ENCODE measurements at regions not wholly inside any gene's neighbourhood (a gene's known extent, or its start where the extent isn't known, plus 50 kb on each side); places are given as distances from the start of the nearest gene placed in this dataset.

GRCh38 chr19:31598730-31599238 lies 249.5 kb upstream of the TSHZ3 start:
- H3K27ac ChIP-seq (ENCODE audit: low read depth, low read length) = no peak overlapping the region
- no peak overlapping the region for H3K4me3 ChIP-seq (ENCODE audit: low read depth, low read length)
- H2AFZ ChIP-seq (ENCODE audit: low read length, unreplicated experiment) = no peak overlapping the region
- no peaks in the 10 kb centered on the region for H3K4me1 ChIP-seq (ENCODE audit: control insufficient read depth, insufficient read depth, low read length, unreplicated experiment)
- no peaks in the 10 kb centered on the region for H3K27me3 ChIP-seq (ENCODE audit: insufficient read depth, low read length)
- no peaks in the 10 kb centered on the region for H3K79me2 ChIP-seq (ENCODE audit: control insufficient read depth, insufficient read depth, low read length, unreplicated experiment)
- H3K36me3 ChIP-seq (ENCODE audit: insufficient read depth, low read length) = no peaks in the 10 kb centered on the region

GRCh38 chr19:31600731-31601295 lies 251.6 kb upstream of the TSHZ3 start:
- Histone ChIP-seq H3K79me2 (ENCODE audit: control insufficient read depth, insufficient read depth, low read length, unreplicated experiment) (no peaks in the 10 kb centered on the region), H3K4me1 (ENCODE audit: control insufficient read depth, insufficient read depth, low read length, unreplicated experiment) (no peaks in the 10 kb centered on the region), H3K27me3 (ENCODE audit: insufficient read depth, low read length) (no peaks in the 10 kb centered on the region), H2AFZ (ENCODE audit: low read length, unreplicated experiment) (no peak overlapping the region), H3K27ac (ENCODE audit: low read depth, low read length) (no peak overlapping the region), H3K4me3 (ENCODE audit: low read depth, low read length) (no peak overlapping the region), H3K36me3 (ENCODE audit: insufficient read depth, low read length) (no peaks in the 10 kb centered on the region)

GRCh38 chr19:31601855-31602254 lies 252.6 kb upstream of the TSHZ3 start:
- H3K4me3 ChIP-seq (ENCODE audit: low read depth, low read length) = no peak overlapping the region
- H3K27ac ChIP-seq (ENCODE audit: low read depth, low read length) = no peak overlapping the region
- no peaks in the 10 kb centered on the region for H3K36me3 ChIP-seq (ENCODE audit: insufficient read depth, low read length)
- H2AFZ ChIP-seq (ENCODE audit: low read length, unreplicated experiment) = no peak overlapping the region
- H3K79me2 ChIP-seq (ENCODE audit: control insufficient read depth, insufficient read depth, low read length, unreplicated experiment) = no peaks in the 10 kb centered on the region
- H3K27me3 ChIP-seq (ENCODE audit: insufficient read depth, low read length) = no peaks in the 10 kb centered on the region
- no peaks in the 10 kb centered on the region for H3K4me1 ChIP-seq (ENCODE audit: control insufficient read depth, insufficient read depth, low read length, unreplicated experiment)

- Histone ChIP-seq H3K36me3 (ENCODE audit: insufficient read depth, low read length) (no peaks in the 10 kb centered on the region), H3K27me3 (ENCODE audit: insufficient read depth, low read length) (no peaks in the 10 kb centered on the region)
Measured at GRCh38 chr19:31602548-31602947, 253.3 kb upstream of the TSHZ3 start.

GRCh38 chr19:31604493-31605040 lies 255.3 kb upstream of the TSHZ3 start:
- Histone ChIP-seq H3K79me2 (ENCODE audit: control insufficient read depth, insufficient read depth, low read length, unreplicated experiment) (no peaks in the 10 kb centered on the region), H3K27me3 (ENCODE audit: insufficient read depth, low read length) (no peaks in the 10 kb centered on the region), H3K4me1 (ENCODE audit: control insufficient read depth, insufficient read depth, low read length, unreplicated experiment) (no peaks in the 10 kb centered on the region), H3K27ac (ENCODE audit: low read depth, low read length) (no peak overlapping the region), H2AFZ (ENCODE audit: low read length, unreplicated experiment) (no peak overlapping the region), H3K36me3 (ENCODE audit: insufficient read depth, low read length) (no peaks in the 10 kb centered on the region), H3K4me3 (ENCODE audit: low read depth, low read length) (no peak overlapping the region)

More at GRCh38 chr19:31602548-31602947, 253.3 kb upstream of the TSHZ3 start:
- Histone ChIP-seq H2AFZ (ENCODE audit: low read length, unreplicated experiment) (no peak overlapping the region), H3K4me1 (ENCODE audit: control insufficient read depth, insufficient read depth, low read length, unreplicated experiment) (no peaks in the 10 kb centered on the region), H3K79me2 (ENCODE audit: control insufficient read depth, insufficient read depth, low read length, unreplicated experiment) (no peaks in the 10 kb centered on the region), H3K4me3 (ENCODE audit: low read depth, low read length) (no peak overlapping the region), H3K27ac (ENCODE audit: low read depth, low read length) (no peak overlapping the region)

- Histone ChIP-seq H3K79me2 (ENCODE audit: control insufficient read depth, insufficient read depth, low read length, unreplicated experiment) (no peaks in the 10 kb centered on the region), H3K27me3 (ENCODE audit: insufficient read depth, low read length) (no peaks in the 10 kb centered on the region), H3K4me3 (ENCODE audit: low read depth, low read length) (no peak overlapping the region), H2AFZ (ENCODE audit: low read length, unreplicated experiment) (no peak overlapping the region), H3K4me1 (ENCODE audit: control insufficient read depth, insufficient read depth, low read length, unreplicated experiment) (no peaks in the 10 kb centered on the region), H3K36me3 (ENCODE audit: insufficient read depth, low read length) (no peaks in the 10 kb centered on the region), H3K27ac (ENCODE audit: low read depth, low read length) (no peak overlapping the region)
Measured at GRCh38 chr19:31610018-31610417, 260.8 kb upstream of the TSHZ3 start.

GRCh38 chr19:31611046-31611877 lies 262.0 kb upstream of the TSHZ3 start:
- H3K36me3 ChIP-seq (ENCODE audit: insufficient read depth, low read length) = no peaks in the 10 kb centered on the region
- H3K27ac ChIP-seq (ENCODE audit: low read depth, low read length) = no peak overlapping the region
- H3K79me2 ChIP-seq (ENCODE audit: control insufficient read depth, insufficient read depth, low read length, unreplicated experiment) = no peaks in the 10 kb centered on the region
- H3K4me3 ChIP-seq (ENCODE audit: low read depth, low read length) = no peak overlapping the region
- no peak overlapping the region for H2AFZ ChIP-seq (ENCODE audit: low read length, unreplicated experiment)
- no peaks in the 10 kb centered on the region for H3K4me1 ChIP-seq (ENCODE audit: control insufficient read depth, insufficient read depth, low read length, unreplicated experiment)
- no peaks in the 10 kb centered on the region for H3K27me3 ChIP-seq (ENCODE audit: insufficient read depth, low read length)

- no peak overlapping the region for H3K27ac ChIP-seq (ENCODE audit: low read depth, low read length)
- no peak overlapping the region for H2AFZ ChIP-seq (ENCODE audit: low read length, unreplicated experiment)
- H3K27me3 ChIP-seq (ENCODE audit: insufficient read depth, low read length) = no peaks in the 10 kb centered on the region
- no peaks in the 10 kb centered on the region for H3K4me1 ChIP-seq (ENCODE audit: control insufficient read depth, insufficient read depth, low read length, unreplicated experiment)
- H3K36me3 ChIP-seq (ENCODE audit: insufficient read depth, low read length) = no peaks in the 10 kb centered on the region
- no peak overlapping the region for H3K4me3 ChIP-seq (ENCODE audit: low read depth, low read length)
- no peaks in the 10 kb centered on the region for H3K79me2 ChIP-seq (ENCODE audit: control insufficient read depth, insufficient read depth, low read length, unreplicated experiment)
Measured at GRCh38 chr19:31612873-31613272, 263.6 kb upstream of the TSHZ3 start.

GRCh38 chr19:31613683-31614219 lies 264.5 kb upstream of the TSHZ3 start:
- H3K4me3 ChIP-seq (ENCODE audit: low read depth, low read length) = no peak overlapping the region
- no peaks in the 10 kb centered on the region for H3K4me1 ChIP-seq (ENCODE audit: control insufficient read depth, insufficient read depth, low read length, unreplicated experiment)
- no peaks in the 10 kb centered on the region for H3K36me3 ChIP-seq (ENCODE audit: insufficient read depth, low read length)
- H3K27ac ChIP-seq (ENCODE audit: low read depth, low read length) = no peak overlapping the region
- no peaks in the 10 kb centered on the region for H3K79me2 ChIP-seq (ENCODE audit: control insufficient read depth, insufficient read depth, low read length, unreplicated experiment)
- H3K27me3 ChIP-seq (ENCODE audit: insufficient read depth, low read length) = no peaks in the 10 kb centered on the region
- no peak overlapping the region for H2AFZ ChIP-seq (ENCODE audit: low read length, unreplicated experiment)

- no peak overlapping the region for H3K4me3 ChIP-seq (ENCODE audit: low read depth, low read length)
- H2AFZ ChIP-seq (ENCODE audit: low read length, unreplicated experiment) = no peak overlapping the region
- no peak overlapping the region for H3K27ac ChIP-seq (ENCODE audit: low read depth, low read length)
- H3K27me3 ChIP-seq (ENCODE audit: insufficient read depth, low read length) = no peaks in the 10 kb centered on the region
- H3K79me2 ChIP-seq (ENCODE audit: control insufficient read depth, insufficient read depth, low read length, unreplicated experiment) = no peaks in the 10 kb centered on the region
- H3K36me3 ChIP-seq (ENCODE audit: insufficient read depth, low read length) = no peaks in the 10 kb centered on the region
- no peaks in the 10 kb centered on the region for H3K4me1 ChIP-seq (ENCODE audit: control insufficient read depth, insufficient read depth, low read length, unreplicated experiment)
Measured at GRCh38 chr19:31616031-31616430, 266.8 kb upstream of the TSHZ3 start.

All from ACC112 (cell line).